ENCODE measurements at regions not wholly inside any gene's neighbourhood (a gene's known extent, or its start where the extent isn't known, plus 50 kb on each side); places are given as distances from the start of the nearest gene placed in this dataset.

- Histone ChIP-seq H3K36me3 (no peaks in the 10 kb centered on the region), H3K27ac (replicated peaks) (no peak overlapping the region), H3K9me3 (replicated peaks) (peaks cover 32% of the 10 kb centered on the region), H3K4me1 (no peaks in the 10 kb centered on the region), H3K27me3 (ENCODE audit: low read depth) (no peaks in the 10 kb centered on the region), H3K4me3 (no peak overlapping the region)
- no peak for DNase-seq
- no peak for TF ChIP-seq CTCF (IDR thresholded peaks at IDR 0.05; ENCODE audit: borderline replicate concordance)
- intact Hi-C loops (cut with micrococcal nuclease) = no loop called here
These were observed 121.7 kb upstream of the BNC2 start for GRCh38 chr9:16992138-16992537.

- H3K36me3 ChIP-seq = no peaks in the 10 kb centered on the region
- no peak for DNase-seq
- H3K9me3 ChIP-seq (replicated peaks) = no peaks in the 10 kb centered on the region
- no peak for TF ChIP-seq CTCF (IDR thresholded peaks at IDR 0.05; ENCODE audit: borderline replicate concordance)
- intact Hi-C loops (cut with micrococcal nuclease) = no loop called here
- no peak overlapping the region for H3K4me3 ChIP-seq
- H3K27me3 ChIP-seq (ENCODE audit: low read depth) = no peaks in the 10 kb centered on the region
- no peaks in the 10 kb centered on the region for H3K4me1 ChIP-seq
- H3K27ac ChIP-seq (replicated peaks) = no peak overlapping the region
These were observed 116.6 kb upstream of the BNC2 start for GRCh38 chr9:16987026-16987425.

GRCh38 chr9:16986556-16986955, 116.1 kb upstream of the BNC2 start:
- Histone ChIP-seq H3K36me3 (no peaks in the 10 kb centered on the region), H3K9me3 (replicated peaks) (no peaks in the 10 kb centered on the region), H3K27ac (replicated peaks) (no peak overlapping the region), H3K27me3 (ENCODE audit: low read depth) (no peaks in the 10 kb centered on the region), H3K4me3 (no peak overlapping the region), H3K4me1 (no peaks in the 10 kb centered on the region)
- intact Hi-C loops (cut with micrococcal nuclease) = no loop called here
- no peak for DNase-seq
- TF ChIP-seq CTCF (IDR thresholded peaks at IDR 0.05; ENCODE audit: borderline replicate concordance) = no peak

GRCh38 chr9:16985559-16986348, 115.3 kb upstream of the BNC2 start:
- H3K27ac ChIP-seq (replicated peaks) = no peak overlapping the region
- H3K27me3 ChIP-seq (ENCODE audit: low read depth) = no peaks in the 10 kb centered on the region
- no peaks in the 10 kb centered on the region for H3K9me3 ChIP-seq (replicated peaks)
- no peak overlapping the region for H3K4me3 ChIP-seq
- TF ChIP-seq CTCF (IDR thresholded peaks at IDR 0.05; ENCODE audit: borderline replicate concordance) = no peak
- DNase-seq = no peak
- intact Hi-C loops (cut with micrococcal nuclease) = no loop called here
- H3K36me3 ChIP-seq = no peaks in the 10 kb centered on the region
- no peaks in the 10 kb centered on the region for H3K4me1 ChIP-seq

GRCh38 chr9:16982780-16983310, 112.4 kb upstream of the BNC2 start:
- Histone ChIP-seq H3K9me3 (replicated peaks) (no peaks in the 10 kb centered on the region), H3K4me3 (no peak overlapping the region), H3K27ac (replicated peaks) (no peak overlapping the region), H3K27me3 (ENCODE audit: low read depth) (no peaks in the 10 kb centered on the region), H3K4me1 (no peaks in the 10 kb centered on the region), H3K36me3 (no peaks in the 10 kb centered on the region)
- intact Hi-C loops (cut with micrococcal nuclease) = no loop called here
- no peak for TF ChIP-seq CTCF (IDR thresholded peaks at IDR 0.05; ENCODE audit: borderline replicate concordance)
- DNase-seq = no peak

Data from left ventricle myocardium inferior (tissue), 1 donor.